PFSK-1 (cell line): ENCODE measurements at regions not wholly inside any gene's neighbourhood (a gene's known extent, or its start where the extent isn't known, plus 50 kb on each side); places are given as distances from the start of the nearest gene placed in this dataset.

Source experiments
- FOXP2 ChIP-seq: optimal IDR thresholded peaks from 2 replicates; pipeline ENCODE3; 2011; ENCODE audit warnings: borderline replicate concordance, control low read depth, inconsistent platforms; ENCODE audit not compliant: insufficient read depth; ENCODE audit errors: extremely low read length, extremely low read depth
- POLR2AphosphoS5 ChIP-seq: IDR thresholded peaks from 2 replicates; pipeline ENCODE4 v1.6.1; 2012; ENCODE audit warnings: low read depth, mild to moderate bottlenecking, control low read depth, low read length, moderate library complexity
- SIN3A ChIP-seq: IDR thresholded peaks from 2 replicates; pipeline ENCODE4 v1.6.1; 2012; ENCODE audit warnings: mild to moderate bottlenecking, low read length, moderate library complexity, borderline replicate concordance; ENCODE audit not compliant: insufficient read depth
- TAF1 ChIP-seq: IDR thresholded peaks from 2 replicates; pipeline ENCODE4 v1.6.1; 2012; ENCODE audit warnings: low read length, control low read depth, borderline replicate concordance; ENCODE audit not compliant: insufficient read depth
- TF ChIP-seq, protein P1 (sequence below), 2 experiments: IDR thresholded peaks; 2 replicates each; pipeline versions ENCODE4 v1.6.1 to v1.8.0; 2011 to 2012; ENCODE audit warnings: low read depth in 2 of 2, low read length in 2 of 2, control low read depth in 1 of 2, inconsistent platforms in 1 of 2, mild to moderate bottlenecking in 1 of 2, moderate library complexity in 1 of 2; ENCODE audit not compliant: insufficient read depth in 1 of 2

- TF ChIP-seq, protein P1, sequence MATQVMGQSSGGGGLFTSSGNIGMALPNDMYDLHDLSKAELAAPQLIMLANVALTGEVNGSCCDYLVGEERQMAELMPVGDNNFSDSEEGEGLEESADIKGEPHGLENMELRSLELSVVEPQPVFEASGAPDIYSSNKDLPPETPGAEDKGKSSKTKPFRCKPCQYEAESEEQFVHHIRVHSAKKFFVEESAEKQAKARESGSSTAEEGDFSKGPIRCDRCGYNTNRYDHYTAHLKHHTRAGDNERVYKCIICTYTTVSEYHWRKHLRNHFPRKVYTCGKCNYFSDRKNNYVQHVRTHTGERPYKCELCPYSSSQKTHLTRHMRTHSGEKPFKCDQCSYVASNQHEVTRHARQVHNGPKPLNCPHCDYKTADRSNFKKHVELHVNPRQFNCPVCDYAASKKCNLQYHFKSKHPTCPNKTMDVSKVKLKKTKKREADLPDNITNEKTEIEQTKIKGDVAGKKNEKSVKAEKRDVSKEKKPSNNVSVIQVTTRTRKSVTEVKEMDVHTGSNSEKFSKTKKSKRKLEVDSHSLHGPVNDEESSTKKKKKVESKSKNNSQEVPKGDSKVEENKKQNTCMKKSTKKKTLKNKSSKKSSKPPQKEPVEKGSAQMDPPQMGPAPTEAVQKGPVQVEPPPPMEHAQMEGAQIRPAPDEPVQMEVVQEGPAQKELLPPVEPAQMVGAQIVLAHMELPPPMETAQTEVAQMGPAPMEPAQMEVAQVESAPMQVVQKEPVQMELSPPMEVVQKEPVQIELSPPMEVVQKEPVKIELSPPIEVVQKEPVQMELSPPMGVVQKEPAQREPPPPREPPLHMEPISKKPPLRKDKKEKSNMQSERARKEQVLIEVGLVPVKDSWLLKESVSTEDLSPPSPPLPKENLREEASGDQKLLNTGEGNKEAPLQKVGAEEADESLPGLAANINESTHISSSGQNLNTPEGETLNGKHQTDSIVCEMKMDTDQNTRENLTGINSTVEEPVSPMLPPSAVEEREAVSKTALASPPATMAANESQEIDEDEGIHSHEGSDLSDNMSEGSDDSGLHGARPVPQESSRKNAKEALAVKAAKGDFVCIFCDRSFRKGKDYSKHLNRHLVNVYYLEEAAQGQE (IDR thresholded peaks at IDR 0.05; ENCODE audit: insufficient read depth in 1 of 2, low read depth in 2 of 2, low read length in 2 of 2), result no peak
- TF ChIP-seq TAF1 (no peak), FOXP2 (no peak), POLR2AphosphoS5 (no peak), SIN3A (no peak)
Observed at GRCh38 chr11:122426073-122426472, 229.4 kb upstream of the UBASH3B start.

DNA sequence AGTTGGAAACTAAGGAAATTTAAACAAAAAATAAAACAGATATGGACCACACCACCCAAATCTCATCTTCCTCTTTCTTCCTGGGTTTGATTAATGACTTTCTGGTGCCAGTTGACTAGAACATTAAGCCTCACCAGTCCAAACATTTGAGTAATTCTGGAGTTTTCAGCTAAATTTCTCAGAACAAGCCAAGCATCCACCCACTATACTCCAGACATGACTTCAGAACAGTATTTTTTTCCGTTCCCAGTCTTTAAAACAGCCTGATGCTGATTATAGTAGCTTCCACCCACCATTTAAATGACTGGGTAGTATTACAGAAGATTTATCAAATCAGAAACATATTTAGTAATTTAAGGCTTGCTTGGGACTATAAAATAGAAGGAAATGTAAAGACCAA, 230.9 kb upstream of the UBASH3B start:
- TF ChIP-seq, protein P1 (IDR thresholded peaks at IDR 0.05; ENCODE audit: insufficient read depth in 1 of 2, low read depth in 2 of 2, low read length in 2 of 2), result no peak
- TF ChIP-seq TAF1, result no peak
- TF ChIP-seq SIN3A, result no peak
- no peak for TF ChIP-seq POLR2AphosphoS5
- no peak for TF ChIP-seq FOXP2

- no peak for TF ChIP-seq FOXP2
- TF ChIP-seq, protein P1 (IDR thresholded peaks at IDR 0.05; ENCODE audit: insufficient read depth in 1 of 2, low read depth in 2 of 2, low read length in 2 of 2), result no peak
- TF ChIP-seq SIN3A, result no peak
- TF ChIP-seq TAF1, result no peak
- TF ChIP-seq POLR2AphosphoS5, result no peak
Observed at GRCh38 chr11:122423886-122424285, 231.6 kb upstream of the UBASH3B start.

DNA sequence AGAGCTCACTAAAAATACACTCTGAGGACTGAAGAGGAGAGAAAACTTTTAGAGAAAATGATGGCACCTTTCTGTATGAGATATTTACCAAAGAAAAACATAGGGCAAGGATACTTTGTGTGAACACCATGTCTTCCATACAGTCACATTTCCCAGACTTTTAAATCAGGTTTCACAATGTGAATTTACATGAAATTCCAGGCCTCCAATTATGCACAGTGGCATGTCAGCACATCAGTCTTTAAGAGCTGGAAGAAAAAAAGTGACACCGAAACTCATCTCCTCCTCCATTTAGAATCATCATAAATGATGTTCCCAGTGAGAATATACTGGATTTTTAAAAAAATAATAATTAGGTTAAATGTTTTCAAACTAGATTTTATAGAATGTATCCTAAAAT, 232.2 kb upstream of the UBASH3B start:
- TF ChIP-seq FOXP2 (no peak), SIN3A (no peak), POLR2AphosphoS5 (no peak), TAF1 (no peak)
- TF ChIP-seq, protein P1 (IDR thresholded peaks at IDR 0.05; ENCODE audit: insufficient read depth in 1 of 2, low read depth in 2 of 2, low read length in 2 of 2), result no peak

DNA sequence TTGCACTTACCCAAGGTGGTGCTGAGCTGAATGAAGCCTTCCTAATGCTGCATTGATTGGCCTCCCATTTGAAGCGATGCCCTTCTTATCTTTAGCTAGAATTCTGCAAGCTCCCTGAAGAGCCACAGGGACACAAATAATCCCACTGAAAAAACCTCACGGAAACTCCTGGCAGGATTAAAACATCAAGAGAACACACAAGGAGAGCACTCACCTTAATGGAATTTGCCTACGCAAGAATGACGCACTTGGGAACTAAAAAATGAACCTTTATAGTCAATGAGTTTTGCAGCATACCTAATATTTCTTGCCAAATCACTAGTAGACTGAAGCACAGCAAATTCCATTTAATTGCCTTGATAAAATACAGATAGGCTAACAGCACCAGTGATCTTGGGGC, 232.8 kb upstream of the UBASH3B start:
- no peak for TF ChIP-seq POLR2AphosphoS5
- no peak for TF ChIP-seq TAF1
- no peak for TF ChIP-seq FOXP2
- no peak for TF ChIP-seq SIN3A
- TF ChIP-seq, protein P1 (IDR thresholded peaks at IDR 0.05; ENCODE audit: insufficient read depth in 1 of 2, low read depth in 2 of 2, low read length in 2 of 2), result no peak
